Breast epithelium (tissue), 4 donors: ENCODE measurements at regions not wholly inside any gene's neighbourhood (a gene's known extent, or its start where the extent isn't known, plus 50 kb on each side); places are given as distances from the start of the nearest gene placed in this dataset.

Source experiments
- DNase-seq, 2 donors: peaks; one replicate each; pipeline ENCODE4 v3.0.0-alpha.2; 2019; ENCODE audit warnings: low spot score in 2 of 2
- H3K27ac ChIP-seq, 2 donors: fragments of 200-600 bp; sonication (generic) in 1 of 2; one replicate each; pipeline ENCODE4 v1.5.1; 2016 to 2019; ENCODE audit warnings: mild to moderate bottlenecking in 1 of 2
- H3K27me3 ChIP-seq, 2 donors: fragments of 200-600 bp; sonication (generic) in 1 of 2; one replicate each; pipeline versions ENCODE4 v1.5.1 to v1.6.0; 2017 to 2019; ENCODE audit warnings: control low read depth in 1 of 2, mild to moderate bottlenecking in 1 of 2
- H3K36me3 ChIP-seq: fragments of 200-600 bp; one replicate; pipeline ENCODE4 v1.5.1; 2019
- H3K4me1 ChIP-seq, 2 donors: fragments of 200-600 bp; sonication (generic); one replicate each; pipeline ENCODE4 v1.5.1; 2016 to 2019; ENCODE audit warnings: control low read depth in 1 of 2
- H3K4me3 ChIP-seq, 3 donors: fragments of 200-600 bp; sonication (generic); 1 replicate in 2 of 3; 2 replicates in 1 of 3; pipeline ENCODE4 v1.5.1; 2016 to 2019; ENCODE audit warnings: mild to moderate bottlenecking in 3 of 3, moderate library complexity in 2 of 3
- H3K9me3 ChIP-seq, 2 donors: fragments of 200-600 bp; sonication (generic) in 1 of 2; one replicate each; pipeline ENCODE4 v1.5.1; 2016 to 2019; ENCODE audit warnings: control low read depth in 1 of 2
- POLR2A ChIP-seq: fragments of 450-650 bp; IDR thresholded peaks from one replicate; pipeline ENCODE4 v1.6.1; 2016; ENCODE audit warnings: antibody characterized with exemption, mild to moderate bottlenecking, moderate library complexity
- POLR2AphosphoS5 ChIP-seq, 3 donors: sonication (generic); formaldehyde crosslinking; IDR thresholded peaks; one replicate each; pipeline ENCODE4 v1.6.1; 2017; ENCODE audit warnings: antibody characterized with exemption in 3 of 3
- intact Hi-C: fragments of 100-400 bp; cut with DNase I; formaldehyde crosslinking; loops from one replicate; pipeline ENCODE4 v1.15.1; 2023; ENCODE audit warnings: low total_unique reads
- TF ChIP-seq, protein P1 (sequence below), 3 donors: fragments of 450-650 bp; IDR thresholded peaks; one replicate each; pipeline ENCODE4 v1.5.1; 2016 to 2017; ENCODE audit warnings: antibody characterized with exemption in 3 of 3, mild to moderate bottlenecking in 3 of 3, moderate library complexity in 3 of 3

DNA sequence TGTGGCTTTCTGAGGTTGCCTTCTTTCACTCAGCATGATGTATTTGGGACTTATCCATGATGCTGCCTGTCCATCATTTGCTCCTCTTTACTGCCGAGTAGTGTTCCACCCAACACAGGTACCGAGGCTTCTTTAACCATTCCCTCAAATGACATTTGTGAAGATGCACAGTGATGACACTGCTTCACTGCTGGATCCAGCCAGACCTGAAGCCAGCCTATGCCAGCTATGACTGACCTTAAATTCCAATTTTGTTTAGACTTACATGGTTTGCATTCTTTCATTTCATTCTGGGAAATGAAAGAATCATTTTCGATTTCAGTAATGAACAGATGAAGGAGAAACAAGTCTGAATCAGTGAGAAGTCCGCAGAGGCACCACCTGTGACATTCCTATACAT is 271.0 kb downstream of the AACS start:
- Histone ChIP-seq H3K27me3 (no peaks in the 10 kb centered on the region), H3K36me3 (no peaks in the 10 kb centered on the region), H3K4me3 (no peak overlapping the region), H3K4me1 (peaks cover 0 to under 1% of the 10 kb centered on the region in 2 donors), H3K9me3 (no peaks in the 10 kb centered on the region), H3K27ac (no peak overlapping the region)
- intact Hi-C loops: no loop called here
- no peak for DNase-seq
- TF ChIP-seq, protein P1, sequence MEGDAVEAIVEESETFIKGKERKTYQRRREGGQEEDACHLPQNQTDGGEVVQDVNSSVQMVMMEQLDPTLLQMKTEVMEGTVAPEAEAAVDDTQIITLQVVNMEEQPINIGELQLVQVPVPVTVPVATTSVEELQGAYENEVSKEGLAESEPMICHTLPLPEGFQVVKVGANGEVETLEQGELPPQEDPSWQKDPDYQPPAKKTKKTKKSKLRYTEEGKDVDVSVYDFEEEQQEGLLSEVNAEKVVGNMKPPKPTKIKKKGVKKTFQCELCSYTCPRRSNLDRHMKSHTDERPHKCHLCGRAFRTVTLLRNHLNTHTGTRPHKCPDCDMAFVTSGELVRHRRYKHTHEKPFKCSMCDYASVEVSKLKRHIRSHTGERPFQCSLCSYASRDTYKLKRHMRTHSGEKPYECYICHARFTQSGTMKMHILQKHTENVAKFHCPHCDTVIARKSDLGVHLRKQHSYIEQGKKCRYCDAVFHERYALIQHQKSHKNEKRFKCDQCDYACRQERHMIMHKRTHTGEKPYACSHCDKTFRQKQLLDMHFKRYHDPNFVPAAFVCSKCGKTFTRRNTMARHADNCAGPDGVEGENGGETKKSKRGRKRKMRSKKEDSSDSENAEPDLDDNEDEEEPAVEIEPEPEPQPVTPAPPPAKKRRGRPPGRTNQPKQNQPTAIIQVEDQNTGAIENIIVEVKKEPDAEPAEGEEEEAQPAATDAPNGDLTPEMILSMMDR (IDR thresholded peaks at IDR 0.05): no peak
- no peak for TF ChIP-seq POLR2AphosphoS5 (IDR thresholded peaks at IDR 0.05)
- TF ChIP-seq POLR2A: no peak

GRCh38 chr12:125340791-125341190 is 275.6 kb downstream of the AACS start:
- no peaks in the 10 kb centered on the region for H3K27me3 ChIP-seq
- intact Hi-C loops: no loop called here
- no peaks in the 10 kb centered on the region for H3K36me3 ChIP-seq
- H3K4me3 ChIP-seq: no peak overlapping the region
- DNase-seq: no peak
- H3K9me3 ChIP-seq: no peaks in the 10 kb centered on the region
- H3K4me1 ChIP-seq: no peaks in the 10 kb centered on the region
- TF ChIP-seq POLR2AphosphoS5 (IDR thresholded peaks at IDR 0.05): no peak
- TF ChIP-seq, protein P1 (IDR thresholded peaks at IDR 0.05): no peak
- TF ChIP-seq POLR2A: no peak
- H3K27ac ChIP-seq: no peak overlapping the region

- H3K4me3 ChIP-seq: no peak overlapping the region
- H3K36me3 ChIP-seq: no peaks in the 10 kb centered on the region
- intact Hi-C loops: no loop called here
- TF ChIP-seq, protein P1 (IDR thresholded peaks at IDR 0.05): no peak
- TF ChIP-seq POLR2A (no peak), POLR2AphosphoS5 (IDR thresholded peaks at IDR 0.05) (no peak)
- DNase-seq: no peak
- no peaks in the 10 kb centered on the region for H3K9me3 ChIP-seq
- H3K27me3 ChIP-seq: no peaks in the 10 kb centered on the region
- H3K27ac ChIP-seq: no peak overlapping the region
- no peaks in the 10 kb centered on the region for H3K4me1 ChIP-seq
These were observed 276.2 kb downstream of the AACS start for GRCh38 chr12:125341422-125341821.

GRCh38 chr12:125343649-125344048 is 278.4 kb downstream of the AACS start:
- no peak overlapping the region for H3K4me3 ChIP-seq
- no peaks in the 10 kb centered on the region for H3K27me3 ChIP-seq
- TF ChIP-seq POLR2A (no peak), POLR2AphosphoS5 (IDR thresholded peaks at IDR 0.05) (no peak)
- TF ChIP-seq, protein P1 (IDR thresholded peaks at IDR 0.05): no peak
- intact Hi-C loops: no loop called here
- no peaks in the 10 kb centered on the region for H3K9me3 ChIP-seq
- no peak for DNase-seq
- no peak overlapping the region for H3K27ac ChIP-seq
- H3K4me1 ChIP-seq: no peaks in the 10 kb centered on the region
- no peaks in the 10 kb centered on the region for H3K36me3 ChIP-seq

- no peaks in the 10 kb centered on the region for H3K4me1 ChIP-seq
- no peaks in the 10 kb centered on the region for H3K36me3 ChIP-seq
- H3K4me3 ChIP-seq: no peak overlapping the region
- intact Hi-C loops: no loop called here
- H3K27me3 ChIP-seq: peaks cover 0 to 2% of the 10 kb centered on the region in 2 donors
- peaks cover 0 to 2% of the 10 kb centered on the region in 2 donors for H3K9me3 ChIP-seq
- no peak for DNase-seq
- TF ChIP-seq POLR2AphosphoS5 (IDR thresholded peaks at IDR 0.05): no peak
- TF ChIP-seq, protein P1 (IDR thresholded peaks at IDR 0.05): no peak
- H3K27ac ChIP-seq: no peak overlapping the region
These were observed 281.1 kb downstream of the AACS start for GRCh38 chr12:125346362-125346761.
